ENCODE measurements at regions not wholly inside any gene's neighbourhood (a gene's known extent, or its start where the extent isn't known, plus 50 kb on each side); places are given as distances from the start of the nearest gene placed in this dataset.
"Not testable (repeated sequence)": the region's sequence is repeated elsewhere in the genome, so short reads cannot be mapped to it uniquely, and the experiment has no call there.

- DNase-seq (no peak), ATAC-seq (no peak)
- TF ChIP-seq CTCF (IDR thresholded peaks at IDR 0.05) = no peak
- H3K9me3 ChIP-seq = peaks cover 8% of the 10 kb centered on the region
- no peak overlapping the region for H3K4me3 ChIP-seq
- H3K36me3 ChIP-seq (ENCODE audit: low read depth) = no peaks in the 10 kb centered on the region
- intact Hi-C loops (cut with DNase I, micrococcal nuclease) = no loop called here
- H3K4me1 ChIP-seq (ENCODE audit: low read depth) = no peaks in the 10 kb centered on the region
Observed at GRCh38 chr9:26132746-26133312, 454.6 kb upstream of the TUSC1 start.

- TF ChIP-seq CTCF (IDR thresholded peaks at IDR 0.05) = no peak
- intact Hi-C loops (cut with DNase I, micrococcal nuclease) = no loop called here
- no peak for ATAC-seq
- DNase-seq = no peak
- Histone ChIP-seq H3K4me1 (ENCODE audit: low read depth) (no peaks in the 10 kb centered on the region), H3K9me3 (peaks cover 8% of the 10 kb centered on the region), H3K36me3 (ENCODE audit: low read depth) (no peaks in the 10 kb centered on the region), H3K4me3 (no peak overlapping the region)
Observed at GRCh38 chr9:26131886-26132285, 453.6 kb upstream of the TUSC1 start.

DNA sequence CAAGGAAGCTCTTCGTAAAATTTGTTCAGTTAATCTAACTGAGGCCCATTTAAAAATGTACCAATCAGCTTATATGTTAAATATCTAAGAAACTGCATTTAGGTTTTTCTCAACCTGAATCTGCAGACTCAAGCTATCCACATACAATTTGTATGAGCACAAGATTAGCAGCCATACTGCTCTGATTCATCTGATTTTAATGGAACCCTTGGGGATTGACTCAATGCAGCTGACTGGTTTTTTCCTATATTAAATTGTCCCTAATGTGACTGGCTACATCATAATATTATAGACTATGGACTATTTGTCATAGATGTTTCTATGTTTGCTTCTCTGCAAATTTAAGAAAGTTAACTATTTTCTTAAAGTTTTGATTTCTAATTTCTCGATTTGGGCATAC lies 451.0 kb upstream of the TUSC1 start:
- intact Hi-C loops (cut with DNase I, micrococcal nuclease) = no loop called here
- DNase-seq = no peak
- peaks cover 14% of the 10 kb centered on the region for H3K9me3 ChIP-seq
- no peak for ATAC-seq
- H3K36me3 ChIP-seq (ENCODE audit: low read depth) = no peaks in the 10 kb centered on the region
- H3K4me1 ChIP-seq (ENCODE audit: low read depth) = no peaks in the 10 kb centered on the region
- no peak for TF ChIP-seq CTCF (IDR thresholded peaks at IDR 0.05)
- H3K4me3 ChIP-seq = no peak overlapping the region

- DNase-seq = no peak
- Histone ChIP-seq H3K9me3 (peaks cover 13% of the 10 kb centered on the region), H3K4me1 (ENCODE audit: low read depth) (no peaks in the 10 kb centered on the region), H3K36me3 (ENCODE audit: low read depth) (no peaks in the 10 kb centered on the region), H3K4me3 (no peak overlapping the region)
- intact Hi-C loops (cut with DNase I, micrococcal nuclease) = no loop called here
- no peak for ATAC-seq
- TF ChIP-seq CTCF (IDR thresholded peaks at IDR 0.05) = no peak
Observed at GRCh38 chr9:26125693-26126092, 447.4 kb upstream of the TUSC1 start.

- ATAC-seq; H3K36me3 ChIP-seq (ENCODE audit: low read depth); DNase-seq; intact Hi-C loops (cut with DNase I, micrococcal nuclease); H3K4me3 ChIP-seq; H3K4me1 ChIP-seq (ENCODE audit: low read depth): not testable (repeated sequence)
- H3K9me3 ChIP-seq = peaks cover 22% of the 10 kb centered on the region
Observed at GRCh38 chr9:26116085-26116484, 437.8 kb upstream of the TUSC1 start.

GRCh38 chr9:26112724-26113123 lies 434.5 kb upstream of the TUSC1 start:
- intact Hi-C loops (cut with DNase I, micrococcal nuclease) = no loop called here
- DNase-seq (no peak), ATAC-seq (no peak)
- no peak for TF ChIP-seq CTCF (IDR thresholded peaks at IDR 0.05)
- Histone ChIP-seq H3K36me3 (ENCODE audit: low read depth) (no peaks in the 10 kb centered on the region), H3K9me3 (peaks cover 26% of the 10 kb centered on the region), H3K4me1 (ENCODE audit: low read depth) (no peaks in the 10 kb centered on the region), H3K4me3 (no peak overlapping the region)
